K562 (cell line): ENCODE measurements at regions not wholly inside any gene's neighbourhood (a gene's known extent, or its start where the extent isn't known, plus 50 kb on each side); places are given as distances from the start of the nearest gene placed in this dataset.

ENCODE experiments used
- ATAC-seq: fragments of 200-7000 bp; cut with Tn5 transposase; 3 replicates; pipeline ENCODE4 v1.9.1; 2020; ENCODE audit warnings: moderate library complexity
- BruUV-seq: library from RNA; stranded (reverse); fragments of 400-500 nt; replicated peaks from 2 replicates; lab custom pipeline; 2021; lab: Mats Ljungman, UMichigan
- CTCF ChIA-PET: fragments of 300-600 bp; formaldehyde crosslinking; extraction: SDS; loops from one replicate; lab custom pipeline; 2021; ENCODE audit warnings: low intra/inter-chr PET ratio; lab: Yijun Ruan, JAX
- POLR2A ChIA-PET: fragments of 300-600, 350-650 bp; sonication (Branson Sonifier 250); formaldehyde crosslinking; extraction: SDS; loops from one replicate; lab custom pipeline; 2021; ENCODE audit warnings: antibody characterized with exemption, inconsistent platforms; lab: Yijun Ruan, JAX
- DNase-seq, 4 experiments: peaks; one replicate each; pipeline versions ENCODE4 v3.0.0 to v3.0.0-alpha.2; 2011 to 2018; ENCODE audit warnings: low spot score in 3 of 4, mixed read lengths in 3 of 4; ENCODE audit errors: extremely low read depth in 1 of 4
- FAIRE-seq: peaks from 2 replicates; lab custom pipeline; 2011; peaks lifted over from hg19 to GRCh38; lab: Jason Lieb, UNC
- H2AFZ ChIP-seq: 2 replicates; pipeline ENCODE4 v1.6.0; 2011; ENCODE audit warnings: low read depth, low read length, control low read depth, inconsistent platforms
- H3K27ac ChIP-seq: fragments of 200-600 bp; 3 replicates; pipeline ENCODE4 v1.8.0; 2011; ENCODE audit warnings: low read depth, mild to moderate bottlenecking, control low read depth, inconsistent platforms, low read length, moderate library complexity, mixed read lengths; ENCODE audit errors: extremely low read depth
- H3K27me3 ChIP-seq, 2 experiments: fragments of 300-600 bp in 1 of 2; 2 replicates in 1 of 2; 3 replicates in 1 of 2; pipeline versions ENCODE4 v1.6.0 to v1.8.0; 2011; ENCODE audit warnings: inconsistent platforms in 2 of 2, low read length in 2 of 2, mild to moderate bottlenecking in 1 of 2, mixed read lengths in 1 of 2, moderate library complexity in 1 of 2; ENCODE audit not compliant: control insufficient read depth in 2 of 2, insufficient read depth in 2 of 2
- H3K36me3 ChIP-seq: fragments of 300-600 bp; 3 replicates; pipeline ENCODE4 v1.8.0; 2011; ENCODE audit warnings: mild to moderate bottlenecking, low read length, inconsistent platforms; ENCODE audit not compliant: control insufficient read depth, insufficient read depth
- H3K4me1 ChIP-seq, 2 experiments: fragments of 200-600 bp in 1 of 2; replicated peaks in 1 of 2; 2 replicates in 1 of 2; 3 replicates in 1 of 2; pipeline versions ENCODE4 v1.5.1 to v1.8.0; 2011; ENCODE audit warnings: inconsistent platforms in 2 of 2, low read length in 2 of 2, mild to moderate bottlenecking in 1 of 2, mixed read lengths in 1 of 2, moderate library complexity in 1 of 2; ENCODE audit not compliant: control insufficient read depth in 2 of 2, insufficient read depth in 2 of 2
- H3K4me2 ChIP-seq: 2 replicates; pipeline ENCODE4 v1.6.1; 2011; ENCODE audit warnings: low read length, control low read depth, inconsistent platforms, mixed read lengths; ENCODE audit not compliant: insufficient read depth
- H3K4me3 ChIP-seq: fragments of 200-600 bp; sonication (generic), shearing (Covaris generic); 2 replicates; pipeline ENCODE4 v1.5.1; 2016; ENCODE audit warnings: control low read depth, inconsistent platforms
- H3K79me2 ChIP-seq: fragments of 200-600 bp; 3 replicates; pipeline ENCODE4 v1.8.0; 2011; ENCODE audit warnings: low read length, inconsistent platforms; ENCODE audit not compliant: control insufficient read depth, insufficient read depth
- H3K9ac ChIP-seq, 2 experiments: 2 replicates each; pipeline versions ENCODE4 v1.6.0 to v1.6.1; 2011; ENCODE audit warnings: low read depth in 2 of 2, low read length in 2 of 2, control low read depth in 1 of 2, inconsistent platforms in 1 of 2, mild to moderate bottlenecking in 1 of 2, mixed read lengths in 1 of 2; ENCODE audit not compliant: insufficient read depth in 1 of 2
- H3K9me1 ChIP-seq: one replicate; pipeline ENCODE4 v1.6.0; 2011; ENCODE audit warnings: inconsistent platforms, mild to moderate bottlenecking, low read length, moderate library complexity; ENCODE audit not compliant: control insufficient read depth, insufficient read depth
- H3K9me3 ChIP-seq: replicated peaks from 2 replicates; pipeline ENCODE4 v1.5.1; 2011; ENCODE audit warnings: low read depth, low read length, inconsistent platforms; ENCODE audit not compliant: control insufficient read depth, insufficient read depth
- H4K20me1 ChIP-seq: replicated peaks from 2 replicates; pipeline ENCODE4 v1.6.1; 2011; ENCODE audit warnings: low read length, inconsistent platforms, mixed read lengths; ENCODE audit not compliant: control insufficient read depth, insufficient read depth
- BCL6 ChIP-seq: fragments of 250-450 bp; sonication (Bioruptor Pico); IDR thresholded peaks from 2 replicates; pipeline ENCODE4 v1.4.0; 2020
- E2F5 ChIP-seq: sonication (generic); formaldehyde crosslinking; IDR thresholded peaks from 2 replicates; pipeline ENCODE4 v1.8.0; 2022; ENCODE audit warnings: mild to moderate bottlenecking, missing genetic modification reagents
- ETS2 ChIP-seq: IDR thresholded peaks from 2 replicates; pipeline ENCODE4 v1.6.1; 2016; ENCODE audit warnings: borderline replicate concordance, missing genetic modification characterization, mild to moderate bottlenecking, moderate library complexity, missing compliant biosample characterization; ENCODE audit not compliant: poor library complexity, severe bottlenecking
- FOSL1 ChIP-seq: fragments of 200-800 bp; sonication (Bioruptor generic); conservative IDR thresholded peaks from 2 replicates; pipeline ENCODE4 v1.6.1; 2016; ENCODE audit warnings: missing genetic modification characterization, missing compliant biosample characterization
- HDAC6 ChIP-seq: IDR thresholded peaks from 2 replicates; pipeline ENCODE4 v1.6.1; 2012; ENCODE audit warnings: low read depth, mild to moderate bottlenecking, control low read depth, inconsistent platforms, low read length, moderate library complexity
- RUNX1 ChIP-seq: sonication (generic); IDR thresholded peaks from 2 replicates; pipeline ENCODE4 v1.6.1; 2016; ENCODE audit warnings: antibody characterized with exemption, low read depth
- ZNF134 ChIP-seq: fragments of 250-450 bp; sonication (Bioruptor Pico); conservative IDR thresholded peaks from 2 replicates; pipeline ENCODE4 v1.4.0; 2020
- ZNF280A ChIP-seq: fragments of 450-650 bp; IDR thresholded peaks from 2 replicates; pipeline ENCODE4 v1.6.1; 2018; ENCODE audit warnings: mild to moderate bottlenecking, low read depth; ENCODE audit not compliant: partially characterized antibody
- ZNF316 ChIP-seq: fragments of 450-650 bp; IDR thresholded peaks from 2 replicates; pipeline ENCODE4 v1.6.1; 2016
- ZNF449 ChIP-seq: fragments of 250-450 bp; sonication (Bioruptor Pico); IDR thresholded peaks from 2 replicates; pipeline ENCODE4 v1.8.0; 2022; ENCODE audit warnings: moderate library complexity, mild to moderate bottlenecking, inconsistent platforms
- in situ Hi-C: fragments of 300-500 bp; cut with MboI; formaldehyde crosslinking; loops from 4 replicates; pipeline ENCODE4 v1.15.0; 2018; ENCODE audit warnings: inconsistent platforms, mixed read lengths
- intact Hi-C: fragments of 100-400 bp; cut with micrococcal nuclease; formaldehyde crosslinking; loops from 2 replicates; pipeline ENCODE4 v1.14.2; 2022
- TF ChIP-seq, protein P1 (sequence below): fragments of 450-650 bp; IDR thresholded peaks from 2 replicates; pipeline ENCODE4 v1.6.1; 2016

DNA sequence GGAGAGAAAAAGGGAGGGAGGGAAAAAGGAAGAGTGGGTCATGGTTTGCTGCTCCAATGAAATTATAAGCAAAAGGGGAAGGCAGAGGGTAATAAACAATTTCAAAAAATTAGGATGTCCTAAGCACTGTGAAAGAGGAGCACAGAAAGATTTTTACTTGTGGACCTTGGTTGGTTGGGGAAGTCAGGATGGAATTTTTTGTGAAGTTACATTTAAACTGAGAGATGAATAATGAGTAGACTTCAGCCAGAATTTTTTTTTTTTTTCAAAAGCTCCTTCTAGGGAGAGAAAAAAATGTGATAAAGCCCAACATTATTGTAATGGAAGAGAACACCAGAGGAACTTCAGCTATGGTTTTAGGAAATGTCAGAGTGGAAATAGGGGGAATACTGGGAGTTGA lies 515.9 kb upstream of the PAPPA start:
- no TSS peak for BruUV-seq
- H3K36me3 ChIP-seq: no peaks in the 10 kb centered on the region

More for the DNA sequence above, 515.9 kb upstream of the PAPPA start:
- intact Hi-C loops (no loop called here), in situ Hi-C loops (no loop called here)
- FAIRE-seq: no peak
- H3K9ac ChIP-seq: no peak overlapping the region
- no peak overlapping the region for H3K4me2 ChIP-seq
- no peak overlapping the region for H3K4me3 ChIP-seq
- CTCF ChIA-PET: no interaction called here
- no peaks in the 10 kb centered on the region for H3K27me3 ChIP-seq
- POLR2A ChIA-PET: no interaction called here
- no peak for TF ChIP-seq RUNX1
- no peak for TF ChIP-seq ZNF316
- no peak for TF ChIP-seq ETS2 (tag)
- no peak for TF ChIP-seq ZNF280A
- no peak for TF ChIP-seq HDAC6
- TF ChIP-seq FOSL1 (tag): no peak
- TF ChIP-seq BCL6 (CRISPR knock-in tag): no peak
- no peak for TF ChIP-seq ZNF134
- TF ChIP-seq, protein P1, sequence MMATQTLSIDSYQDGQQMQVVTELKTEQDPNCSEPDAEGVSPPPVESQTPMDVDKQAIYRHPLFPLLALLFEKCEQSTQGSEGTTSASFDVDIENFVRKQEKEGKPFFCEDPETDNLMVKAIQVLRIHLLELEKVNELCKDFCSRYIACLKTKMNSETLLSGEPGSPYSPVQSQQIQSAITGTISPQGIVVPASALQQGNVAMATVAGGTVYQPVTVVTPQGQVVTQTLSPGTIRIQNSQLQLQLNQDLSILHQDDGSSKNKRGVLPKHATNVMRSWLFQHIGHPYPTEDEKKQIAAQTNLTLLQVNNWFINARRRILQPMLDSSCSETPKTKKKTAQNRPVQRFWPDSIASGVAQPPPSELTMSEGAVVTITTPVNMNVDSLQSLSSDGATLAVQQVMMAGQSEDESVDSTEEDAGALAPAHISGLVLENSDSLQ: no peak
- no peak for TF ChIP-seq ZNF449 (CRISPR knock-in tag)
- TF ChIP-seq E2F5 (CRISPR knock-in tag): no peak
- TF ChIP-seq, all 486 proteins: peak for 0
- Histone ChIP-seq H3K9me3 (no peaks in the 10 kb centered on the region), H3K9me1 (no peaks in the 10 kb centered on the region), H2AFZ (no peak overlapping the region), H3K27ac (no peak overlapping the region), H3K4me1 (no peaks in the 10 kb centered on the region), H3K79me2 (no peaks in the 10 kb centered on the region), H4K20me1 (no peaks in the 10 kb centered on the region)
- DNase-seq (no peak), ATAC-seq (no peak)
